ENCODE measurements at regions not wholly inside any gene's neighbourhood (a gene's known extent, or its start where the extent isn't known, plus 50 kb on each side); places are given as distances from the start of the nearest gene placed in this dataset.

DNA sequence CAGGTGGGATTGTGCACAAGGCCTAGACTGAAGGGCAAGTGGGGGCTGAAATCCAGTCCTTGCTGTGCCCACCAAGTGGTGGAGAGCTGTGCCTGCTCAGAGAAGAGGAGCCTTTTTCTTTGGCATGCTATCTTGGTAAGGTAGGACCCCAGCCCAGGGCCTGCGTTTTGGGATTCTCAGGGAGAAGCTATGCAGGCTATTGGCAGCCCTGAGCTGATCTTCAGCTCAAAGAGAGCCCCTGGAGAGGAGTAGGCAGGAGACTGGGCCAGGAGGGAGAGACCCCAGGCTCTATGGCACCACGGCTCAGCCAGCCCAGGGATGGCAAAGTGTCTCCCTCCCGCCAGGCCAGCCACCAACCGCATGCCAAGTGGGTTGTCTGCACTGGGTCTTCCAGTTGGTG lies 119.2 kb upstream of the PCBD1 start:
- Histone ChIP-seq H3K27ac (peak overlapping the region; percentile 86), H3K36me3 (no peaks in the 10 kb centered on the region), H3K27me3 (ENCODE audit: insufficient read depth, low read depth, severe bottlenecking) (no peaks in the 10 kb centered on the region), H3K4me3 (ENCODE audit: low read depth, low read length) (no peak overlapping the region), H3K9me3 (ENCODE audit: severe bottlenecking) (no peaks in the 10 kb centered on the region)
- DNase-seq = no peak
- TF ChIP-seq, protein P1, sequence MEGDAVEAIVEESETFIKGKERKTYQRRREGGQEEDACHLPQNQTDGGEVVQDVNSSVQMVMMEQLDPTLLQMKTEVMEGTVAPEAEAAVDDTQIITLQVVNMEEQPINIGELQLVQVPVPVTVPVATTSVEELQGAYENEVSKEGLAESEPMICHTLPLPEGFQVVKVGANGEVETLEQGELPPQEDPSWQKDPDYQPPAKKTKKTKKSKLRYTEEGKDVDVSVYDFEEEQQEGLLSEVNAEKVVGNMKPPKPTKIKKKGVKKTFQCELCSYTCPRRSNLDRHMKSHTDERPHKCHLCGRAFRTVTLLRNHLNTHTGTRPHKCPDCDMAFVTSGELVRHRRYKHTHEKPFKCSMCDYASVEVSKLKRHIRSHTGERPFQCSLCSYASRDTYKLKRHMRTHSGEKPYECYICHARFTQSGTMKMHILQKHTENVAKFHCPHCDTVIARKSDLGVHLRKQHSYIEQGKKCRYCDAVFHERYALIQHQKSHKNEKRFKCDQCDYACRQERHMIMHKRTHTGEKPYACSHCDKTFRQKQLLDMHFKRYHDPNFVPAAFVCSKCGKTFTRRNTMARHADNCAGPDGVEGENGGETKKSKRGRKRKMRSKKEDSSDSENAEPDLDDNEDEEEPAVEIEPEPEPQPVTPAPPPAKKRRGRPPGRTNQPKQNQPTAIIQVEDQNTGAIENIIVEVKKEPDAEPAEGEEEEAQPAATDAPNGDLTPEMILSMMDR (IDR thresholded peaks at IDR 0.05; ENCODE audit: low read depth, low read length) = no peak

DNA sequence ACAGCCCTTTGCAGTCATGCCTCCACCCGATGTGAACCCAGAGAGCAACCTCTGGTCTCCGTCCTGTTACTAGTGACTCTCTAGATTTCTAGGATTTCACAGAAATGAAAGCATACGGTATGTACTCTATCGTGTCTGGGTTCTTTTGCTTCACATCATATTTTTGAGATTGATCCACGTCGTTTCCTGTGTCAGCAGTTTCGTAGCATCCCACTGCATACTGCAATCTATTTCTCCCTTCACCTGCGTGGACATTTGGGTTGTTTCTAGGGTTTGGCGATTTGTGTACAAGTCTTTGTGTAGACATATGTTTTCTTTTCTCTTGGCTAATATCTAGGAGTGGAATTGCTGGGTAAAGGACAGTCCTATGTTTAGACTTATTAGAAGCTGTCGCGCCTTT lies 119.8 kb upstream of the PCBD1 start:
- H3K27ac ChIP-seq = no peak overlapping the region
- TF ChIP-seq, protein P1 (IDR thresholded peaks at IDR 0.05; ENCODE audit: low read depth, low read length) = no peak
- no peaks in the 10 kb centered on the region for H3K27me3 ChIP-seq (ENCODE audit: insufficient read depth, low read depth, severe bottlenecking)
- no peak overlapping the region for H3K4me3 ChIP-seq (ENCODE audit: low read depth, low read length)
- DNase-seq = no peak
- H3K9me3 ChIP-seq (ENCODE audit: severe bottlenecking) = no peaks in the 10 kb centered on the region
- no peaks in the 10 kb centered on the region for H3K36me3 ChIP-seq

DNA sequence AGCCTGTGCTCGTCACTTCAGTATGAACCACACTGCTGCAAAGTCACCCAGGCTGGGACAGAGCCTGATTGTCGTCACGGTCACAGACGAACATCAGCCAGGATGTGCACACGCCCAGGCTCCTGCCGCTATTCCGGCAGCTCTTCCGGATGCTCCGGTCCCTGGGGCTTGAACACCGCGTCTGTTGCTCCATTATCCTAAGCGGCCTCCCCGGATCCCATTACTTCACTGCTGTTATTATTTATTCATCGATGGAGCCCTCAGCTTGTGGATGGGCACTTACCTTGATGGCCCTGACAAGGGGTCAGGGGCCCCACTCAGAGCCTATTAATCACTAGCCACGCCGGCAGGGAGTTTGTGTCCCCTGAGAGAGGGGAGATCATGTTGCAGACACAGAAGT lies 120.8 kb upstream of the PCBD1 start:
- Histone ChIP-seq H3K27ac (no peak overlapping the region), H3K36me3 (no peaks in the 10 kb centered on the region), H3K9me3 (ENCODE audit: severe bottlenecking) (no peaks in the 10 kb centered on the region), H3K27me3 (ENCODE audit: insufficient read depth, low read depth, severe bottlenecking) (no peaks in the 10 kb centered on the region), H3K4me3 (ENCODE audit: low read depth, low read length) (no peak overlapping the region)
- DNase-seq = no peak
- TF ChIP-seq, protein P1 (IDR thresholded peaks at IDR 0.05; ENCODE audit: low read depth, low read length) = no peak

DNA sequence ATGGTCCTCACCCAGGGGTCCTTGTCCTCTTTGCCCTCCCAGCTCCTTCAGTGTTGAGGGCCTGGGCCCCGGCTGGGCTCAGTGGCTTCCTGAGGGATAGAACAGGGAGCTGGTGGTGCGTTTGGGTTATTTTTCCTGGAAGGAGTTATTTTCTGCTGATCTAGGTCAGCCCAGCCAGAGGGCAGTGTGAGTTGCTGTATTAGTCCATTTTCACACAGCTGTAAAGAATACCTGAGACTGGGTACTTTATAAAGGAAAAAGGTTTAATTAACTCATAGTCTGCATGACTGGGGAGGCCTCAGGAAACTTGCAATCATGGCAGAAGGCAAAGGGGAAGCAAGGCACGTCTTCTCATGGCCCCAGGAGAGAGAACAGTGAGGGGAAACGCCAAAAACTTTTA lies 122.4 kb upstream of the PCBD1 start:
- DNase-seq = no peak
- TF ChIP-seq, protein P1 (IDR thresholded peaks at IDR 0.05; ENCODE audit: low read depth, low read length) = peak; percentile 19; the same call in 1 of the 2 replicates
- no peak overlapping the region for H3K4me3 ChIP-seq (ENCODE audit: low read depth, low read length)

DNA sequence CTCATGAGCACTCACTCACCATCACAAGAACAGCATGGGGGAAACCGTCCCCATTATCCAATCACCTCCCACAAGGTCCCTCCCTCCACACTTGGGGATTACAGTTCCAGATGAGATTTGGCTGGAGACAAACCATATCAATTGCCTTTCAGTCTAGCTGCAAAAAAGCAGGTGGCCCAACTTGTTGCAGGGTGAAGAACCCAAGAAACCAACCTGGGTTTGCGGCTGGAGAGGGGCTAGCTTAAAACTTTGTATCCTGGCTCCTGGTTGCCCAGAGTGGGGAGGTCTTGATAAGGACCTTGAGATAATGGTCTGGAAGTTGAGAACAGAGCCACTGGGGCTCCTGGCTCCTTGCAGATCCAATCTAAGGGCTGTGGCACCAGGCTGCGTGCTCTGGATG lies 122.8 kb upstream of the PCBD1 start:
- TF ChIP-seq, protein P1 (IDR thresholded peaks at IDR 0.05; ENCODE audit: low read depth, low read length) = no peak

More for the DNA sequence above, 122.4 kb upstream of the PCBD1 start:
- H3K27ac ChIP-seq = no peak overlapping the region
- H3K36me3 ChIP-seq = no peaks in the 10 kb centered on the region
- no peaks in the 10 kb centered on the region for H3K27me3 ChIP-seq (ENCODE audit: insufficient read depth, low read depth, severe bottlenecking)
- no peaks in the 10 kb centered on the region for H3K9me3 ChIP-seq (ENCODE audit: severe bottlenecking)

More for the DNA sequence above, 122.8 kb upstream of the PCBD1 start:
- Histone ChIP-seq H3K9me3 (ENCODE audit: severe bottlenecking) (no peaks in the 10 kb centered on the region), H3K27me3 (ENCODE audit: insufficient read depth, low read depth, severe bottlenecking) (no peaks in the 10 kb centered on the region), H3K27ac (no peak overlapping the region), H3K4me3 (ENCODE audit: low read depth, low read length) (no peak overlapping the region), H3K36me3 (no peaks in the 10 kb centered on the region)
- DNase-seq = no peak
